CD14-positive monocyte (primary cell): ENCODE measurements at regions not wholly inside any gene's neighbourhood (a gene's known extent, or its start where the extent isn't known, plus 50 kb on each side); places are given as distances from the start of the nearest gene placed in this dataset.

Experiments used
- DNase-seq, 3 donors: peaks; one replicate each; pipeline ENCODE4 v3.0.0-alpha.2; 2011 to 2022
- H2AFZ ChIP-seq: 2 replicates; pipeline ENCODE4 v1.6.0; 2012; ENCODE audit warnings: mild to moderate bottlenecking, low read depth, low read length, inconsistent platforms; ENCODE audit not compliant: insufficient read depth, poor library complexity, severe bottlenecking
- H3K27ac ChIP-seq, 2 donors: 1 replicate in 1 of 2; 2 replicates in 1 of 2; pipeline ENCODE4 v1.5.1; 2012 to 2013; ENCODE audit warnings: low read length in 2 of 2, control low read depth in 1 of 2, inconsistent platforms in 1 of 2, low read depth in 1 of 2, mild to moderate bottlenecking in 1 of 2
- H3K27me3 ChIP-seq, 2 donors: one replicate each; pipeline versions ENCODE4 v1.6.0 to v1.6.1; 2011 to 2013; ENCODE audit warnings: low read length in 2 of 2; ENCODE audit not compliant: control insufficient read depth in 2 of 2, insufficient read depth in 2 of 2
- H3K36me3 ChIP-seq, 2 donors: replicated peaks in 1 of 2; 1 replicate in 1 of 2; 2 replicates in 1 of 2; pipeline versions ENCODE4 v1.5.1 to v1.6.1; 2012 to 2013; ENCODE audit warnings: low read length in 2 of 2, control low read depth in 1 of 2, inconsistent platforms in 1 of 2, mild to moderate bottlenecking in 1 of 2; ENCODE audit not compliant: insufficient read depth in 2 of 2, control insufficient read depth in 1 of 2
- H3K4me1 ChIP-seq, 2 donors: 1 replicate in 1 of 2; 2 replicates in 1 of 2; pipeline versions ENCODE4 v1.5.1 to v1.6.1; 2012 to 2013; ENCODE audit warnings: low read length in 2 of 2, control low read depth in 1 of 2, inconsistent platforms in 1 of 2, mild to moderate bottlenecking in 1 of 2, moderate library complexity in 1 of 2; ENCODE audit not compliant: insufficient read depth in 2 of 2, control insufficient read depth in 1 of 2
- H3K4me2 ChIP-seq: replicated peaks from 2 replicates; pipeline ENCODE3; 2012; ENCODE audit warnings: low read length, moderate library complexity, mild to moderate bottlenecking; ENCODE audit not compliant: poor library complexity, severe bottlenecking; ENCODE audit errors: extremely low read depth
- H3K4me3 ChIP-seq, 3 experiments: fragments of 200-600 bp in 1 of 3; sonication (generic) in 1 of 3; replicated peaks in 1 of 3; 1 replicate in 2 of 3; 2 replicates in 1 of 3; pipeline ENCODE4 v1.5.1; 2011 to 2013; ENCODE audit warnings: low read length in 3 of 3, mild to moderate bottlenecking in 3 of 3, control low read depth in 2 of 3, low read depth in 2 of 3, inconsistent platforms in 1 of 3, moderate library complexity in 1 of 3
- H3K79me2 ChIP-seq: 2 replicates; pipeline ENCODE4 v1.6.0; 2012; ENCODE audit warnings: mild to moderate bottlenecking, control low read depth, inconsistent platforms, low read length, moderate library complexity; ENCODE audit not compliant: insufficient read depth
- H3K9ac ChIP-seq: 2 replicates; pipeline ENCODE4 v1.6.0; 2017; ENCODE audit warnings: low read length, mild to moderate bottlenecking; ENCODE audit not compliant: insufficient read depth, poor library complexity, severe bottlenecking
- H3K9me3 ChIP-seq, 2 donors: replicated peaks in 1 of 2; 1 replicate in 1 of 2; 2 replicates in 1 of 2; pipeline versions ENCODE4 v1.5.1 to v1.6.1; 2012 to 2013; ENCODE audit warnings: low read length in 2 of 2, control low read depth in 1 of 2; ENCODE audit not compliant: control insufficient read depth in 1 of 2, insufficient read depth in 1 of 2
- H4K20me1 ChIP-seq: 2 replicates; pipeline ENCODE4 v1.6.0; 2012; ENCODE audit warnings: mild to moderate bottlenecking, low read length, control low read depth, moderate library complexity; ENCODE audit not compliant: insufficient read depth
- H3K27ac Mint-ChIP-seq, 7 donors: one replicate each; pipeline ENCODE4 v1.8.0; 2020; ENCODE audit warnings: mild to moderate bottlenecking in 7 of 7, mixed read lengths in 7 of 7, moderate library complexity in 6 of 7, inconsistent platforms in 2 of 7
- H3K27me3 Mint-ChIP-seq, 3 donors: one replicate each; pipeline ENCODE4 v1.8.0; 2021 to 2022; ENCODE audit warnings: low read depth in 3 of 3, mild to moderate bottlenecking in 3 of 3, mixed read lengths in 3 of 3, moderate library complexity in 3 of 3, inconsistent platforms in 1 of 3
- H3K36me3 Mint-ChIP-seq, 2 donors: one replicate each; pipeline ENCODE4 v1.8.0; 2020; ENCODE audit warnings: mixed read lengths in 2 of 2, inconsistent platforms in 1 of 2, mild to moderate bottlenecking in 1 of 2
- H3K4me1 Mint-ChIP-seq: one replicate; pipeline ENCODE4 v1.8.0; 2020; ENCODE audit warnings: mild to moderate bottlenecking, mixed read lengths
- H3K4me3 Mint-ChIP-seq, 2 donors: one replicate each; pipeline ENCODE4 v1.8.0; 2020; ENCODE audit warnings: mild to moderate bottlenecking in 2 of 2, mixed read lengths in 2 of 2, moderate library complexity in 1 of 2
- H3K9me3 Mint-ChIP-seq, 7 donors: one replicate each; pipeline ENCODE4 v1.8.0; 2020 to 2022; ENCODE audit warnings: mixed read lengths in 7 of 7, mild to moderate bottlenecking in 6 of 7, moderate library complexity in 6 of 7, inconsistent platforms in 2 of 7
- CTCF ChIP-seq: fragments of 200-600 bp; IDR thresholded peaks from one replicate; pipeline ENCODE4 v1.8.0; 2022; ENCODE audit warnings: antibody characterized with exemption, mild to moderate bottlenecking
- WGBS: methylation state at CpG from one replicate; pipeline ENCODE4 v1.1.5; 2013; ENCODE audit warnings: missing lambda C conversion rate; ENCODE audit not compliant: insufficient coverage; 5-methylcytosine and 5-hydroxymethylcytosine counted together
- intact Hi-C, 2 donors: fragments of 100-400 bp; cut with micrococcal nuclease; formaldehyde crosslinking; loops; one replicate each; pipeline versions ENCODE4 v1.15.0 to v1.15.1; 2023

- Histone ChIP-seq H3K4me3 (no peak overlapping the region), H3K4me2 (no peak overlapping the region), H3K4me1 (no peaks in the 10 kb centered on the region), H2AFZ (no peak overlapping the region), H3K27me3 (no peaks in the 10 kb centered on the region), H3K79me2 (no peaks in the 10 kb centered on the region), H3K9me3 (peaks cover 3 to 8% of the 10 kb centered on the region in 2 donors), H3K9ac (no peak overlapping the region), H3K36me3 (no peaks in the 10 kb centered on the region), H4K20me1 (no peaks in the 10 kb centered on the region), H3K27ac (no peak overlapping the region)
- intact Hi-C loops: no loop called here
- no peak for DNase-seq
- peaks cover 0 to 1% (median 0%) of the 10 kb centered on the region in 3 donors for H3K27me3 Mint-ChIP-seq
- no peaks in the 10 kb centered on the region for H3K36me3 Mint-ChIP-seq
- TF ChIP-seq CTCF: no peak
- H3K4me3 Mint-ChIP-seq: no peak overlapping the region
- H3K27ac Mint-ChIP-seq: no peak overlapping the region
- no peaks in the 10 kb centered on the region for H3K4me1 Mint-ChIP-seq
- H3K9me3 Mint-ChIP-seq: peaks cover 0 to 13% (median 5%) of the 10 kb centered on the region in 7 donors
Measured at GRCh38 chr18:33814546-33814945, 236.5 kb downstream of the ASXL3 start.

DNA sequence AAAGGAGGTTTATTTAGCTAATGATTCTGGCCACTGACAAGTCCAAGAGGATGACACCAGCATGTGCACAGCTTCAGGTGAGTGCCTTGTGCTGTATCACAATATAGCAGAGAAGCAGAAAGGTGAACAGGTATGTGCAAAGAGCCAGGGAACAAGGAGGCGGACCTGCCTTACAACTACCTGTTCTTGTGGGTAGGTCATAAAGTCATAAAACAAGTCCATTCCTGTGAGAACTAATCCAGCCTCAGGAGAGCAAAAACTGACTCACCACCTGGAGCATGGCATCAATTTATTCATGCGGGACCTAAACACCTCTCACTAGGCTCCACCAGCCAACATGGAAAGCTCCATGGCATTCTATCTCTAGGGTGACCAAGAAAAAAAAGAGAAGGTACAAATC lies 234.2 kb downstream of the ASXL3 start:
- Mint-ChIP-seq H3K4me1 (no peaks in the 10 kb centered on the region), H3K4me3 (no peak overlapping the region), H3K27ac (no peak overlapping the region), H3K9me3 (peaks cover 0 to 3% (median 0%) of the 10 kb centered on the region in 7 donors), H3K27me3 (peaks cover 0 to 1% (median 0%) of the 10 kb centered on the region in 3 donors), H3K36me3 (no peaks in the 10 kb centered on the region)
- Histone ChIP-seq H2AFZ (no peak overlapping the region), H3K9ac (no peak overlapping the region), H3K36me3 (no peaks in the 10 kb centered on the region), H3K27me3 (no peaks in the 10 kb centered on the region), H3K4me1 (no peaks in the 10 kb centered on the region), H4K20me1 (no peaks in the 10 kb centered on the region), H3K79me2 (no peaks in the 10 kb centered on the region), H3K4me2 (no peak overlapping the region), H3K9me3 (no peaks in the 10 kb centered on the region), H3K4me3 (no peak overlapping the region), H3K27ac (no peak overlapping the region)
- intact Hi-C loops: no loop called here
- no peak for DNase-seq
- 86% methylated on average over 2 of the region's 2 CpGs for WGBS
- TF ChIP-seq CTCF: no peak
